ENCODE measurements at regions not wholly inside any gene's neighbourhood (a gene's known extent, or its start where the extent isn't known, plus 50 kb on each side); places are given as distances from the start of the nearest gene placed in this dataset.

DNA sequence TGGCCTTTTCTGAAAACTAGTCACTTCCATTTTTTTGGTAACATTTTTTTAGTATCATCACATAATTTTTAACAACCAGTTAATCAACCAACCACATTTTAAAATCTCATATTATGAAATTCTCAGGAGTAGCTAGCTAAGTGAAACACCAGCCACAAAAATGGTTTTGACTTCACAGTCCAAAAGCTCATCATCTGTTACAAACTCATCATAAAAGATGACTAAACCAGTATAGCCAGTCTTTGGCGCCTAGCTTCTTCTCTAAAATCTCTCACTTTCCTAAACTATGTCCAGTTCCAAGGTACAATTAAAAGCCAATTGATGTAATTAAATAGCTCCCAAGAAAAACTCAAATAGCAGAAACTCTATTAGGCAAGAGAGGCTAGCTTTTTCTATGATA is 88.2 kb upstream of the ZNF385D start:
- TF ChIP-seq POLR2A (IDR thresholded peaks at IDR 0.05; ENCODE audit: low read length) (no peak), GATA1 (IDR thresholded peaks at IDR 0.05; ENCODE audit: low read depth, low read length) (no peak)

Measured in erythroblast (primary cell).